Activated CD4-positive, alpha-beta T cell treated with anti-CD3 and anti-CD28 coated beads, Interleukin-2, amount 50 U/mL, for 48 hours (primary cell): ENCODE measurements at regions not wholly inside any gene's neighbourhood (a gene's known extent, or its start where the extent isn't known, plus 50 kb on each side); places are given as distances from the start of the nearest gene placed in this dataset.

Experiments used
- DNase-seq, 2 experiments: peaks; one replicate each; pipeline ENCODE4 v3.0.0-alpha.2; 2020

DNA sequence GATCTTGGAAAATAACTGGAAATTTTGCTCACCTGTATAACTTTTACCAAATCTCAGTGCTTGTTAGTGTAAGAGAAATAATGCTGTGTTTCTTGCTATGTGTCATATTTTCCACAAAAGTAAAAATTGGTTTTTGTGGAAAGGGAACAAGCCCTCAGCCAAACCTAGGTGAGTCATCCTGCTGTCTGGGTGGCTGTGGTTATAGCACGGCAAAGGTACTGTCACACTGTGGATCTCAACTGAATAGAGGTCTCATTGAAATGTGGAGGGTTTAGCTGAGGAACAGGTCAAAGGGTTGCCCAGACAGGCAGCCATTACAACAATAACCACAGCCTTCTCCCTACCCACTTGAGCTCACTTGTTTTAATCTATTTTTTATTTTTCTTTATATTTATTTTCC, 338.8 kb upstream of the DACH1 start:
- DNase-seq, result no peak

- no peak for DNase-seq
Observed at GRCh38 chr13:72204291-72204690, 337.3 kb upstream of the DACH1 start.

DNA sequence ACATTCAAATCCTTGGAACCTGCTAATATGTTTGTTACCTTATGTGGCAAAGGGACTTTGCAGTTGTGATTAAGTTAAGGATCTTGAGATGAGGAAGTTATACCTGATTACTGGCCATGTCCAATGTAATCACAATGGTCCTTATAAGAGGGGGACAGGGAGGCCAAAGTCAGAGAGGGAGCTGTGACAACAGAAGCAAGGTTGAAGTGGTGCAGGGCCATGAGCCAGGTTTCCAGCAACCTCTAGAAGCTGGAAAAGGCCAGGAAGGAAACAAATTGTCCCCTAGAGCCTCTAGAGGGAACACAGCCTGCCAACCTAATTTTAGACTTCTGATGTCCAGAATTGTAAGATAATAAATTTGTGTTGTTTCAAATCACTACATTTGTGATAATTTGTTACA, 334.7 kb upstream of the DACH1 start:
- DNase-seq, result no peak

DNA sequence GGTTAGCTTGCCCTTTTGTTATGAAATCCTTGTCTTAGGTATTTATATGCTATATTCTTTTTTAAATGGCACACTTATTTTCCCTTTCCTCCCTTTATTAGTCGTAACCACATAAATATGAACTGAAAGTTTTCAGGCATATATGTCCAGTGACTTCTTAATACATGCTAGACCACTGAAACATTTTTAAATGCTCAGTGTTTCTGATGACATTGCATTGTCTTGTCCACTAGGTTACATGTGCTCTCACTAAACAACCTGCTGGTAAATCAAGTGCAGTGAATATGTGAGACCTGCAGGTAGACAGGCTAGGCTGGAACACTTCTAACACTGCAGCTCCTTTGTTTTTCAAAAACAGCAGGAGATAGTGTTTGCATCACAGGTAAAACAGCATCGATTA, 332.6 kb upstream of the DACH1 start:
- no peak for DNase-seq

GRCh38 chr13:72198967-72199560, 332.1 kb upstream of the DACH1 start:
- DNase-seq, result no peak

DNA sequence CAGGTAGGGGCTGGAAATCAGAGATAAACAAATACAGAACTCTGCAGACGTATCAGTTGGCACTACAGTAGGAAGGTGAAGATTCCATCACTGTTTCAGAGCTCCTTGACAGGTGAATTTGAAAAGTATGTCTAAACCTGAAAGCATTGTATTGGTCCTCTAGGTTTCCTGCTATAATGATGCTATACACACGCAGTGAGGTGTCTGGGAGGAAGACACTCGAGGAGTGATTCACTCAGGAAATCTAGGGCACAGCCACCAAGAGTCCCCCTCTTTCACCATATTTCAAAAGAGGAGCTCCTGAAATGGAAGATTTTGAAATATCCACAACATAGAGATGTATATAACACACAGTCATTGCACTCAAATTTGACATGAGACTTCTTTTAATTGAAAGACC, 331.0 kb upstream of the DACH1 start:
- DNase-seq, result no peak

DNA sequence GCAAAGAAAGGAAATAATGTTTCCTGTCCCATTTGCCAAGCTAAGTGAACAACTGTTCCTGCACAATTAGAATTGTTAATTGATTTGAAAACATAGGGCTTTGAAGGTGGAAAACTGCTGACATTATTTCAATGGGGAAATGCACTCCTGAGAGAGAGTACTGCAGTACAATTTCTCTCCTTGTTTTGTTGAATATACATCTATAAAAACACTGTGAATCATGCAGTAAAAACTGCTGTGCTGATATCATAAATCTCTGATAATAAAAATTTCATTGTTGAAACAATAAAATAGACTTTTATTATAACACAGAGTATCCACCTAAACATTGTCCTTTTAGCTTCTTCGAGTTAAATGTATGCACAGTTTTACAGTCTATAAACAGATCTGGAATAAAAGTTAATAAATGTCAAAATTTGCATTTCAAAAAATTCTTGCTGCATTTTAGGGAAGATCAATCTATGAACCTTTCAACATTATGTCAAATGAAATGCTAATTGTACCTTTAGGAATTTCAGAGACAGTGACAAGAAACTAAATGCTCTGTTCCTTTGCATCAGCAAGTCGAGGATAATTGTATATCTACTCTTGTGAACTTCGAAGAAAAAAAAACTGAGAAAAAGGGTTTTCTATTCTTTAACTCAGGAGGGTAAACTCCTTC, 328.2 kb upstream of the DACH1 start:
- DNase-seq, result no peak

GRCh38 chr13:72194523-72194922, 327.5 kb upstream of the DACH1 start:
- DNase-seq, result no peak

GRCh38 chr13:72186730-72187422, 319.9 kb upstream of the DACH1 start:
- no peak for DNase-seq

GRCh38 chr13:72185776-72186175, 318.8 kb upstream of the DACH1 start:
- no peak for DNase-seq

DNA sequence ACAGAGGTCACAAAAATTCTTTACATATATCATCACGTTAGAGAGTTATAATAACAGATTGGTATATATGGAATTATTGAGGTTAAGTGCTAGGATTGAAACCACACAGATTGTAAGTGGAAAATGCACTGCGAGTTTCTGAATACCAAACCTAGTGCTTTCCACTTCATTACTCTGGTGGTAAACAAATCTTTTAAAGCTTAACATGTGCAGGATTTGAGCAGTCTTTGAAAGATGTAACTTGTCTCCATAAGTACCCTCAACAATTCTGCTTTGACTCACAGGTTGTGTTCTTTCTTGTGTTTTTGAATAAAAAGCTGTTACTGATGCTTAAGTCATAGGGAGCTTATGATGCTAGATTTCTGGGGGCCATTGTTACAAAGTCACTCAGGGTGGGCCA, 314.7 kb upstream of the DACH1 start:
- DNase-seq, result no peak

DNA sequence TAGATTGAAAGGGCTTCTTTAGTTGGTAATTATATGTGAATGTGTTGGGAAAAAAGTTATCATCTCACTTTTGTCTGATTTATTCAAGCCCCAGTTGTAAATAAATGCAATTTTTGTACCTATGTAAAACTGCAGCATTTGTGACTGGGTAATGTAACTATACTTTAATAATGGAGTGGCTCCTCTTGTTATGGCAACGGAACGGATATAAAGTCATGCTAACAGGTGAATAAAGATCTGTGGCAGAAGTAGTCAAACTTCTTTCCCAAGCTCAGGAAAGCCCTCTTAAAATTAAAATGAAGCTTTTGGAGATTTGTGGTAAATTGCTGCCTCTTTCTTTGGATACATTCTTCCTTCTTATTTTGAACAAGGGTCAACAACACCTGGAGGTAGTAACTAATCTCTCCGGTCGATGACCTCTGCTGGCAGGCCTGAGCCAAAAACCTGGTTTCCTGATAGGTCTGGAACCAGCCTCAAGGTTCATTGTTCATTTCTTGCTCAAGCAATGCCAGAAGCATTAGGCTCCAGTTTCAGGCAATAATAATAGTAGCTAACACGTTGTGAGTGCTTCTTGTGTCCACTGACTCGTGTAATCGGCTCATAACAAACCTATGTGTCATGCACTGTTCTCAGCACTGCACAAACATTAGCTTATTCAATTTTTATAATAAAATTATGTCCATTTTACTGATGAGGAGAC, 313.4 kb upstream of the DACH1 start:
- no peak for DNase-seq

DNA sequence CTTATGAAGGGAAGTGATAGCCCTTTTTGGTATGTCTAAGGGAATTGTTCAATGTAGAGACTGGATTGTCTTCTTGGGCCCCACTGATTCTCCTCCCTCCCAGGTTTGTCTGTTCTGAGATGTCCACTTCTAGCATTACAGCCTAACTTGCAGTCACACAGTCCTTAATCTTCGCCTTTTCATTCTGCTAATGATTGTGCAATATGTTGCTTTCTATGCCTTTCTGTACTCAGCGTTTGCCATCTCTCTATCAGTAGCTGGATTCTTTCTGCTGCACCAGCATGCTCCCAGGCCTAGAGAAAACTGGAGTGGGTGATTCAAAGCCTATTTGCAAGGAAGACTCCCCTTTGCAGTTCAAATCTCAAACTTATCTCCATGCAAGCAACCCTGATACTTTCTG, 307.5 kb upstream of the DACH1 start:
- no peak for DNase-seq

GRCh38 chr13:72170571-72170970, 303.6 kb upstream of the DACH1 start:
- DNase-seq, result no peak

- DNase-seq, result no peak
Observed at GRCh38 chr13:72168126-72168855, 301.3 kb upstream of the DACH1 start.

- no peak for DNase-seq
Observed at GRCh38 chr13:72166102-72166650, 299.2 kb upstream of the DACH1 start.

DNA sequence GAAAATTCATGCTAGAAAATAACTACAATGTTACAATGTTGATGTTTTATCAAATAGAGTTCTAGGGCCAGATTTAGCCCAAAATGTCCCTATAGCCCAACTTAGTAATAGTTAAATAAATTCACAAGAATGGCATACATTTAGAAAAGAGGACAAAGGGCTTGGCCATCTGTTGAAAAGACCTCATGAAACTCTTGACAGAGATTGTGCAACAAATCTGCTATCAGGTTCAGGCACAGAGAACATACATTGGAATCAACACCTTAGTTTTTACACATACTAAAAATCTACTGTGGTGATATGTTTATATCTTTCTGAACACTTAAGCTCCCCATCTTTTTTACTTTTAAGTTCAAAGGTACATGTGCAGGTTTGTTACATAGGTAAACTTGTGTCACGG, 298.3 kb upstream of the DACH1 start:
- no peak for DNase-seq

GRCh38 chr13:72164811-72165210, 297.8 kb upstream of the DACH1 start:
- DNase-seq, result no peak

- no peak for DNase-seq
Observed at GRCh38 chr13:72163678-72164077, 296.7 kb upstream of the DACH1 start.

DNA sequence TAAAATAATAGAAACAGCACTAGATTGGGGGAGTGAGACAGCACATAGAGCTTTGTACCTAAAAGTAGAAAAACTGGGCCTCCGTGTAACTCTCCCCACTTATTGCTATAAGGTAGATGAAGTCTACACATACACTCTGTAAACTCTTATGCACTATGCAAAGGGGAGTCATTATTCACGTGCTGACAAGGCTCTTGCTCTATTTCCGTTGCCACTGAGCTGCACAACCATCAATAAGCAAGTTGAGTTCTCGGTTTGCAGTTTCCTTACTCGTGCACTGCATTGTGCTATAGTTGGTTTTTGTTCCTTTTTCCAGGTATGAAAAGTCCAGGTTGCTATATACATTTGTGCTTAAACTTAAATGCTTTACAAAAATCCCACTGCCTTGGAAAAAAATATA, 294.0 kb upstream of the DACH1 start:
- no peak for DNase-seq

GRCh38 chr13:72156760-72157159, 289.8 kb upstream of the DACH1 start:
- DNase-seq, result no peak

- no peak for DNase-seq
Observed at GRCh38 chr13:72153272-72153671, 286.3 kb upstream of the DACH1 start.

GRCh38 chr13:72151241-72151640, 284.2 kb upstream of the DACH1 start:
- no peak for DNase-seq
